AG09319 (cell line): ENCODE measurements at regions not wholly inside any gene's neighbourhood (a gene's known extent, or its start where the extent isn't known, plus 50 kb on each side); places are given as distances from the start of the nearest gene placed in this dataset.

Source experiments
- DNase-seq: peaks from one replicate; pipeline ENCODE4 v3.0.0-alpha.2; 2010; ENCODE audit warnings: low read depth; ENCODE audit errors: extremely low read depth
- CTCF ChIP-seq: IDR thresholded peaks from 2 replicates; pipeline ENCODE4 v1.5.1; 2011; ENCODE audit warnings: low read depth, mild to moderate bottlenecking, inconsistent platforms, low read length, moderate library complexity

GRCh38 chr11:27604416-27604815 is 95.8 kb downstream of the BDNF start:
- no peak for DNase-seq
- TF ChIP-seq CTCF = no peak

- TF ChIP-seq CTCF = no peak
- DNase-seq = no peak
Observed at GRCh38 chr11:27603376-27603990, 96.8 kb downstream of the BDNF start.

- no peak for DNase-seq
- no peak for TF ChIP-seq CTCF
Observed at GRCh38 chr11:27600656-27601055, 94.1 kb upstream of the LIN7C start.

GRCh38 chr11:27599217-27599616 is 92.6 kb upstream of the LIN7C start:
- TF ChIP-seq CTCF = no peak
- DNase-seq = no peak

GRCh38 chr11:27596802-27597201 is 90.2 kb upstream of the LIN7C start:
- TF ChIP-seq CTCF = no peak
- DNase-seq = no peak

GRCh38 chr11:27596388-27596787 is 89.8 kb upstream of the LIN7C start:
- TF ChIP-seq CTCF = no peak
- DNase-seq = no peak

GRCh38 chr11:27592098-27592780 is 85.7 kb upstream of the LIN7C start:
- DNase-seq = no peak
- no peak for TF ChIP-seq CTCF
